ENCODE measurements at regions not wholly inside any gene's neighbourhood (a gene's known extent, or its start where the extent isn't known, plus 50 kb on each side); places are given as distances from the start of the nearest gene placed in this dataset.

- TF ChIP-seq CTCF (IDR thresholded peaks at IDR 0.05; ENCODE audit: borderline replicate concordance, insufficient read depth, low read depth, low read length): no peak
- H3K4me3 ChIP-seq (ENCODE audit: low read depth, low read length): no peak overlapping the region
These were observed 1478.9 kb downstream of the RPA4 start for GRCh38 chrX:98362630-98363029.

- TF ChIP-seq CTCF (IDR thresholded peaks at IDR 0.05; ENCODE audit: borderline replicate concordance, insufficient read depth, low read depth, low read length): no peak
- no peak overlapping the region for H3K4me3 ChIP-seq (ENCODE audit: low read depth, low read length)
These were observed 1488.3 kb downstream of the RPA4 start for GRCh38 chrX:98371994-98372393.

- no peak for TF ChIP-seq CTCF (IDR thresholded peaks at IDR 0.05; ENCODE audit: borderline replicate concordance, insufficient read depth, low read depth, low read length)
- H3K4me3 ChIP-seq (ENCODE audit: low read depth, low read length): no peak overlapping the region
These were observed 1495.4 kb downstream of the RPA4 start for GRCh38 chrX:98379134-98379533.

GRCh38 chrX:98380106-98380505 lies 1496.4 kb downstream of the RPA4 start:
- no peak for TF ChIP-seq CTCF (IDR thresholded peaks at IDR 0.05; ENCODE audit: borderline replicate concordance, insufficient read depth, low read depth, low read length)
- no peak overlapping the region for H3K4me3 ChIP-seq (ENCODE audit: low read depth, low read length)

- no peak overlapping the region for H3K4me3 ChIP-seq (ENCODE audit: low read depth, low read length)
- TF ChIP-seq CTCF (IDR thresholded peaks at IDR 0.05; ENCODE audit: borderline replicate concordance, insufficient read depth, low read depth, low read length): no peak
These were observed 1496.8 kb downstream of the RPA4 start for GRCh38 chrX:98380556-98380955.

GRCh38 chrX:98398542-98398941 lies 1514.8 kb downstream of the RPA4 start:
- H3K4me3 ChIP-seq (ENCODE audit: low read depth, low read length): no peak overlapping the region
- no peak for TF ChIP-seq CTCF (IDR thresholded peaks at IDR 0.05; ENCODE audit: borderline replicate concordance, insufficient read depth, low read depth, low read length)

- no peak overlapping the region for H3K4me3 ChIP-seq (ENCODE audit: low read depth, low read length)
- no peak for TF ChIP-seq CTCF (IDR thresholded peaks at IDR 0.05; ENCODE audit: borderline replicate concordance, insufficient read depth, low read depth, low read length)
These were observed 1521.7 kb downstream of the RPA4 start for GRCh38 chrX:98405376-98405775.
